Chondrocyte (in vitro differentiated cells): ENCODE measurements at regions not wholly inside any gene's neighbourhood (a gene's known extent, or its start where the extent isn't known, plus 50 kb on each side); places are given as distances from the start of the nearest gene placed in this dataset.

Experiments
- DNase-seq: peaks from one replicate; pipeline ENCODE4 v3.0.0; 2021; ENCODE audit warnings: mixed read lengths, low spot score
- H3K27ac Mint-ChIP-seq: one replicate; pipeline ENCODE4 v1.8.0; 2021; ENCODE audit warnings: mild to moderate bottlenecking, moderate library complexity, mixed read lengths; ENCODE audit not compliant: unreplicated experiment
- H3K27me3 Mint-ChIP-seq: 2 replicates; pipeline ENCODE4 v1.8.0; 2021; ENCODE audit warnings: low read depth, mixed read lengths
- H3K36me3 Mint-ChIP-seq: 2 replicates; pipeline ENCODE4 v1.8.0; 2021; ENCODE audit warnings: low read depth, mixed read lengths
- H3K4me1 Mint-ChIP-seq: 2 replicates; pipeline ENCODE4 v1.8.0; 2021; ENCODE audit warnings: low read depth, mild to moderate bottlenecking, mixed read lengths
- H3K4me3 Mint-ChIP-seq: one replicate; pipeline ENCODE4 v1.8.0; 2021; ENCODE audit warnings: mild to moderate bottlenecking, moderate library complexity, mixed read lengths; ENCODE audit not compliant: unreplicated experiment
- H3K9me3 Mint-ChIP-seq: 2 replicates; pipeline ENCODE4 v1.8.0; 2021; ENCODE audit warnings: low read depth, mixed read lengths
- TF ChIP-seq, protein P1 (sequence below): fragments of 200-600 bp; sonication (generic); IDR thresholded peaks from 2 replicates; pipeline ENCODE4 v1.5.0; 2021; ENCODE audit warnings: antibody characterized with exemption, mild to moderate bottlenecking, moderate library complexity

DNA sequence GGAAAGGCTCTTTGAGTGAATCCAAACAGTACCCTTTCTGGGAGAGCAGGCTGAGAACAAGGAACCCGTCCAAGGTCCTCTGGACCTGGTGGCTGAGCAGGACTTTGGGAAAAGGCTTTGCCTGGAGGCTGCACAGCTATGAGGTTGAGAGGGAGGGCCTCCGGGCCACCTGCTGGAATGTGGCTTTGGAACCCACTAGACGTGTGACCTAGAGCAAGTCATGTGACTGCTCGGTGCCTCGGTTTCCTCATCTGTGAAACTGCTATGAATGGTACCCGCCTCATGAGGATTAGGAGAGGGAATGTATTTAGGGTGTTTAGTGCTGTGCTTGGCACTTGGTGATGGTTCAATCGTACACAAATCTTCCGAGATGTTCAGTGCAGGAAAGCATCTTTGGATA, 50.4 kb downstream of the HAPSTR1 start:
- no peaks in the 10 kb centered on the region for H3K27me3 Mint-ChIP-seq
- no peaks in the 10 kb centered on the region for H3K9me3 Mint-ChIP-seq
- TF ChIP-seq, protein P1, sequence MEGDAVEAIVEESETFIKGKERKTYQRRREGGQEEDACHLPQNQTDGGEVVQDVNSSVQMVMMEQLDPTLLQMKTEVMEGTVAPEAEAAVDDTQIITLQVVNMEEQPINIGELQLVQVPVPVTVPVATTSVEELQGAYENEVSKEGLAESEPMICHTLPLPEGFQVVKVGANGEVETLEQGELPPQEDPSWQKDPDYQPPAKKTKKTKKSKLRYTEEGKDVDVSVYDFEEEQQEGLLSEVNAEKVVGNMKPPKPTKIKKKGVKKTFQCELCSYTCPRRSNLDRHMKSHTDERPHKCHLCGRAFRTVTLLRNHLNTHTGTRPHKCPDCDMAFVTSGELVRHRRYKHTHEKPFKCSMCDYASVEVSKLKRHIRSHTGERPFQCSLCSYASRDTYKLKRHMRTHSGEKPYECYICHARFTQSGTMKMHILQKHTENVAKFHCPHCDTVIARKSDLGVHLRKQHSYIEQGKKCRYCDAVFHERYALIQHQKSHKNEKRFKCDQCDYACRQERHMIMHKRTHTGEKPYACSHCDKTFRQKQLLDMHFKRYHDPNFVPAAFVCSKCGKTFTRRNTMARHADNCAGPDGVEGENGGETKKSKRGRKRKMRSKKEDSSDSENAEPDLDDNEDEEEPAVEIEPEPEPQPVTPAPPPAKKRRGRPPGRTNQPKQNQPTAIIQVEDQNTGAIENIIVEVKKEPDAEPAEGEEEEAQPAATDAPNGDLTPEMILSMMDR: no peak
- no peak overlapping the region for H3K27ac Mint-ChIP-seq
- no peak overlapping the region for H3K4me3 Mint-ChIP-seq
- peaks cover 6% of the 10 kb centered on the region for H3K4me1 Mint-ChIP-seq
- H3K36me3 Mint-ChIP-seq: peaks cover 2% of the 10 kb centered on the region
- no peak for DNase-seq

DNA sequence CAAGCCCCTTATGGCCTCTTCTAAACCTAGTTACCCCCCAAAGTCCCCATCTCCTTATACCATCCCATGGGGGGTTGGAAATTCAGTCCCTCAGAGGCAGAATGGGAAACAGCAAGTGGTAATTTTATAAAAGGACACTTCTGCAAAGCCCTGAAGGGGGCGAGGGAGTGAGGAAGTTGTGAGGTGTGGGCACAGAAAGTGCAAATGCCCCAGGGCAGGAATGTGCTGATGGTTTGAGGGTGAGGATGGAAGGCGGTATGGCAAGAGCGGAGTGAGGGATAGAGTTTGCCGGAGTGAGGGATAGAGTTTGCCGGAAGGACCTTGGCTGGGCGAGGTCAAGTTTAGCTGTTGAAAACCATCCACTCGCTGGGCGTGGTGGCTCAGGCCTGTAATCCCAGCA, 52.7 kb downstream of the HAPSTR1 start:
- Mint-ChIP-seq H3K27ac (no peak overlapping the region), H3K4me1 (peaks cover 4% of the 10 kb centered on the region), H3K36me3 (peaks cover 2% of the 10 kb centered on the region), H3K9me3 (no peaks in the 10 kb centered on the region), H3K4me3 (no peak overlapping the region), H3K27me3 (no peaks in the 10 kb centered on the region)
- TF ChIP-seq, protein P1: no peak
- DNase-seq: no peak

DNA sequence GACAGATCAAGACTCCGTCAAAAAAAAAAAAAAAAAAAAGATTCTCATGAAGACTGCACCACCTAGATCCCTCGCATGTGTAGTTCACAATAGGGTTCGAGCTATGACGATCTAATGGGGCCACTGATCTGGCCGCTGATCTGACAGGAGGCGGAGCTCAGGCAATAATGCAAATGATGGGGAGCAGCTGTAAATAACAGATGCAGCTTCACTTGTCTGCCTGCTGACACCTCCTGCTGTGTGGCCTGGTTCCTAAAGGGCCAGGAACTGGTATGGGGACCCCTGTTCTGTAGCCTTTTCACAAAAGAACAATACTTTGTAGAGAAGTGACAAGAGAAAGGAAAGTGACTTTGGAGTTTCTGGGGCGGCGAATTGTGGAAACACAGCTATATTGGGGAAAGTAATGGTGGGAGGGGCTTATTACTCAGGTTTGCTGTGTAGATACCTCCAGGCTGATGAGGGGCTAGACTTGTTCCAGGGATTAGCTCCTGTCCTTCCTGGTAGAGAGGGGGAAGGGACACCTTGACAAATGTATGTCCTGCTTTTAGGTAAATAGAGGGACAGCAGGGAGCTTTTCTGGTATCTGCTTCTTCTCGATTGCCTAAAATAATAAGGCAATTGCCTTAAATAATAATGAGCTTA, 57.1 kb downstream of the HAPSTR1 start:
- Mint-ChIP-seq H3K27ac (no peak overlapping the region), H3K4me3 (no peak overlapping the region)
- no peak for DNase-seq

DNA sequence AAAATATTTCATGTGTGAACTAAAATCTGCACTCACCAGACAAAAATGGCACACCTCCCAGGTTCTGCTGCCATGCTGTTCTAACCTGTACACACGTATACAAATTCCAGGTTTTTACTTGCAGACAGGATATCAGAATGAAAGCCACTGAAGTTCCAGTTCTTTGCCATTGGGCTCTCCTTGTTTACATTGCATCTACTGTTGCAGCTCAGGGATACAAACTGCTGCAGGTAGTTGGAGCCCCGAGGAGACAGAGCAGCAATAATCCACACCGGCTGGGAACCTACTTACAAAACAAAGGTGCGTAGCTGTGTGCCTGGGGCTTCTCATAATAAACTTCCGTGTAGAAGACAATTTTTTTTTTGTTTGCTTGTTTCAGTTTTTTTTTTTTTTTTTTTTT, 59.6 kb downstream of the HAPSTR1 start:
- no peaks in the 10 kb centered on the region for H3K36me3 Mint-ChIP-seq
- no peak for DNase-seq
- no peak overlapping the region for H3K4me3 Mint-ChIP-seq
- peaks cover 4% of the 10 kb centered on the region for H3K4me1 Mint-ChIP-seq
- no peaks in the 10 kb centered on the region for H3K9me3 Mint-ChIP-seq
- H3K27me3 Mint-ChIP-seq: peaks cover 2% of the 10 kb centered on the region
- no peak overlapping the region for H3K27ac Mint-ChIP-seq
- TF ChIP-seq, protein P1: no peak

More for the DNA sequence above, 57.1 kb downstream of the HAPSTR1 start:
- Mint-ChIP-seq H3K36me3 (no peaks in the 10 kb centered on the region), H3K27me3 (no peaks in the 10 kb centered on the region), H3K4me1 (peaks cover 4% of the 10 kb centered on the region), H3K9me3 (no peaks in the 10 kb centered on the region)
- TF ChIP-seq, protein P1: no peak

DNA sequence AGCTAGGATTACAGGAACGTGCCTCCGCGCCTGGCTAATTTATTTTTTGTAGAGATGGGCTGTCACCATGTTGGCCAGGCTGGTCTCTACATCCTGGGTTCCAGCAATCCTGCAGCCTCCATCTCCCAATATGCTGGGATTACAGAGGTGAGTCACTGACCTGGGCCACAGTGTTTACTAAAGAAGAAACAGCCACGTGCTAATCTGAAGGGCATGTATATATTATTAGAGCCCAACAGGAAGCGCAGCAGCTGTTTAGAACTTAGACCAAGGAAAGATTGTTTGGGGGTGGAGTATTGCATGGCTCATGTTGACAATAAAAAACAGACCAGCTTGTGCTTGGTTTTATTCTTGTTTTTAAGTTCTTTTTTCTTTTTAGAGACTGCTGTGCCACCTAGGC, 60.2 kb downstream of the HAPSTR1 start:
- no peak for DNase-seq
- Mint-ChIP-seq H3K4me3 (no peak overlapping the region), H3K27me3 (peaks cover 3% of the 10 kb centered on the region)

More for the DNA sequence above, 60.2 kb downstream of the HAPSTR1 start:
- Mint-ChIP-seq H3K36me3 (no peaks in the 10 kb centered on the region), H3K27ac (no peak overlapping the region), H3K4me1 (peaks cover 4% of the 10 kb centered on the region), H3K9me3 (no peaks in the 10 kb centered on the region)
- TF ChIP-seq, protein P1: no peak
